ENCODE measurements at regions not wholly inside any gene's neighbourhood (a gene's known extent, or its start where the extent isn't known, plus 50 kb on each side); places are given as distances from the start of the nearest gene placed in this dataset.
"Not testable (repeated sequence)": the region's sequence is repeated elsewhere in the genome, so short reads cannot be mapped to it uniquely, and the experiment has no call there.

GRCh38 chr20:26154224-26154623 lies 457.6 kb upstream of the ZNF337 start:
- Mint-ChIP-seq H3K27me3 (peaks cover 8% of the 10 kb centered on the region), H3K27ac (no peak overlapping the region), H3K4me3 (no peak overlapping the region), H3K4me1 (ENCODE audit: low read depth) (no peaks in the 10 kb centered on the region), H3K9me3 (no peaks in the 10 kb centered on the region), H3K36me3 (ENCODE audit: low read depth) (no peaks in the 10 kb centered on the region)
- ChIA-PET POLR2A (no interaction called here), CTCF (no interaction called here)
- DNase-seq, result no peak
- intact Hi-C loops (cut with micrococcal nuclease), result no loop called here
- no peak for TF ChIP-seq CTCF (IDR thresholded peaks at IDR 0.05)
- no peak for ATAC-seq

GRCh38 chr20:26135325-26136110 lies 438.9 kb upstream of the ZNF337 start:
- no peaks in the 10 kb centered on the region for H3K36me3 Mint-ChIP-seq (ENCODE audit: low read depth)
- H3K27ac Mint-ChIP-seq, result no peak overlapping the region
- CTCF ChIA-PET, result no interaction called here
- no peak overlapping the region for H3K4me3 Mint-ChIP-seq
- TF ChIP-seq CTCF (IDR thresholded peaks at IDR 0.05), result no peak
- no peaks in the 10 kb centered on the region for H3K9me3 Mint-ChIP-seq
- H3K4me1 Mint-ChIP-seq (ENCODE audit: low read depth), result no peaks in the 10 kb centered on the region
- POLR2A ChIA-PET, result no interaction called here
- ATAC-seq (no peak), DNase-seq (no peak)
- H3K27me3 Mint-ChIP-seq, result peaks cover 3% of the 10 kb centered on the region
- intact Hi-C loops (cut with micrococcal nuclease), result no loop called here

GRCh38 chr20:26134606-26135005 lies 438.0 kb upstream of the ZNF337 start:
- Mint-ChIP-seq H3K4me1 (ENCODE audit: low read depth) (no peaks in the 10 kb centered on the region), H3K27ac (no peak overlapping the region), H3K36me3 (ENCODE audit: low read depth) (no peaks in the 10 kb centered on the region), H3K4me3 (no peak overlapping the region), H3K27me3 (peaks cover 3% of the 10 kb centered on the region), H3K9me3 (no peaks in the 10 kb centered on the region)
- DNase-seq, result no peak
- POLR2A ChIA-PET, result no interaction called here
- TF ChIP-seq CTCF (IDR thresholded peaks at IDR 0.05), result no peak
- CTCF ChIA-PET, result no interaction called here
- intact Hi-C loops (cut with micrococcal nuclease), result no loop called here
- ATAC-seq, result no peak

- CTCF ChIA-PET; H3K4me3 Mint-ChIP-seq; H3K27ac Mint-ChIP-seq; POLR2A ChIA-PET; DNase-seq; H3K27me3 Mint-ChIP-seq; ATAC-seq; H3K4me1 Mint-ChIP-seq (ENCODE audit: low read depth); H3K9me3 Mint-ChIP-seq; intact Hi-C loops (cut with micrococcal nuclease); H3K36me3 Mint-ChIP-seq (ENCODE audit: low read depth): not testable (repeated sequence)
Measured at GRCh38 chr20:26133794-26134193, 437.1 kb upstream of the ZNF337 start.

- DNase-seq; H3K4me1 Mint-ChIP-seq (ENCODE audit: low read depth); POLR2A ChIA-PET; H3K27ac Mint-ChIP-seq; intact Hi-C loops (cut with micrococcal nuclease); H3K9me3 Mint-ChIP-seq; CTCF ChIA-PET; H3K36me3 Mint-ChIP-seq (ENCODE audit: low read depth); H3K4me3 Mint-ChIP-seq; H3K27me3 Mint-ChIP-seq; ATAC-seq: not testable (repeated sequence)
Measured at GRCh38 chr20:26120920-26121319, 424.3 kb upstream of the ZNF337 start.

GRCh38 chr20:26094498-26094897 lies 397.8 kb upstream of the ZNF337 start:
- ATAC-seq; H3K4me3 Mint-ChIP-seq; POLR2A ChIA-PET; intact Hi-C loops (cut with micrococcal nuclease); H3K27ac Mint-ChIP-seq; H3K36me3 Mint-ChIP-seq (ENCODE audit: low read depth); H3K4me1 Mint-ChIP-seq (ENCODE audit: low read depth); CTCF ChIA-PET; DNase-seq; H3K9me3 Mint-ChIP-seq; H3K27me3 Mint-ChIP-seq: not testable (repeated sequence)

- H3K9me3 Mint-ChIP-seq; H3K4me1 Mint-ChIP-seq (ENCODE audit: low read depth); H3K27me3 Mint-ChIP-seq; H3K36me3 Mint-ChIP-seq (ENCODE audit: low read depth); H3K4me3 Mint-ChIP-seq; H3K27ac Mint-ChIP-seq; intact Hi-C loops (cut with micrococcal nuclease); ATAC-seq; DNase-seq; CTCF ChIA-PET; POLR2A ChIA-PET: not testable (repeated sequence)
Measured at GRCh38 chr20:26091921-26092320, 395.3 kb upstream of the ZNF337 start.

GRCh38 chr20:26086195-26086594 lies 389.5 kb upstream of the ZNF337 start:
- H3K9me3 Mint-ChIP-seq; H3K4me1 Mint-ChIP-seq (ENCODE audit: low read depth); POLR2A ChIA-PET; H3K4me3 Mint-ChIP-seq; CTCF ChIA-PET; H3K27me3 Mint-ChIP-seq; H3K27ac Mint-ChIP-seq; intact Hi-C loops (cut with micrococcal nuclease); DNase-seq; H3K36me3 Mint-ChIP-seq (ENCODE audit: low read depth); ATAC-seq: not testable (repeated sequence)

GRCh38 chr20:26073972-26074371 lies 377.3 kb upstream of the ZNF337 start:
- H3K27me3 Mint-ChIP-seq; H3K36me3 Mint-ChIP-seq (ENCODE audit: low read depth); H3K4me1 Mint-ChIP-seq (ENCODE audit: low read depth); H3K9me3 Mint-ChIP-seq; intact Hi-C loops (cut with micrococcal nuclease); H3K27ac Mint-ChIP-seq; POLR2A ChIA-PET; ATAC-seq; DNase-seq; H3K4me3 Mint-ChIP-seq; CTCF ChIA-PET: not testable (repeated sequence)

GRCh38 chr20:26059324-26059723 lies 362.7 kb upstream of the ZNF337 start:
- DNase-seq; CTCF ChIA-PET; H3K9me3 Mint-ChIP-seq; H3K27me3 Mint-ChIP-seq; H3K27ac Mint-ChIP-seq; H3K36me3 Mint-ChIP-seq (ENCODE audit: low read depth); intact Hi-C loops (cut with micrococcal nuclease); POLR2A ChIA-PET; ATAC-seq; H3K4me3 Mint-ChIP-seq; H3K4me1 Mint-ChIP-seq (ENCODE audit: low read depth): not testable (repeated sequence)

Data from activated CD8-positive, alpha-beta T cell treated with anti-CD3 and anti-CD28 coated beads for 36 hours (primary cell).